K562 (cell line): ENCODE measurements at regions not wholly inside any gene's neighbourhood (a gene's known extent, or its start where the extent isn't known, plus 50 kb on each side); places are given as distances from the start of the nearest gene placed in this dataset.
A peak's percentile ranks its signal among the peaks of the same experiment; 100 is the strongest.

Source experiments
- CCNT2 ChIP-seq: IDR thresholded peaks from 2 replicates; pipeline ENCODE4 v1.6.1; 2011; ENCODE audit warnings: borderline replicate concordance, low read depth, mild to moderate bottlenecking, moderate library complexity, mixed read lengths, low read length; ENCODE audit not compliant: insufficient read length; ENCODE audit errors: extremely low read depth
- CREM ChIP-seq: IDR thresholded peaks from 2 replicates; pipeline ENCODE4 v1.6.1; 2014; ENCODE audit warnings: antibody characterized with exemption, low read depth
- EP300 ChIP-seq: IDR thresholded peaks from 2 replicates; pipeline ENCODE4 v1.6.1; 2012; ENCODE audit warnings: low read length, improper control_type of control experiment
- HDAC1 ChIP-seq, 2 experiments: fragments of 450-650 bp; IDR thresholded peaks; 2 replicates each; pipeline ENCODE4 v1.6.1; 2016 to 2017; ENCODE audit warnings: inconsistent platforms in 1 of 2, mild to moderate bottlenecking in 1 of 2, moderate library complexity in 1 of 2
- HDAC2 ChIP-seq: fragments of 450-650 bp; IDR thresholded peaks from 2 replicates; pipeline ENCODE4 v1.6.1; 2016; ENCODE audit warnings: mild to moderate bottlenecking
- MEF2D ChIP-seq: conservative IDR thresholded peaks from 2 replicates; pipeline ENCODE4 v1.6.1; 2016; ENCODE audit warnings: low read depth, missing genetic modification characterization, missing compliant biosample characterization
- MGA ChIP-seq: fragments of 450-650 bp; IDR thresholded peaks from 2 replicates; pipeline ENCODE4 v1.6.1; 2016; ENCODE audit warnings: mild to moderate bottlenecking, moderate library complexity
- MTA2 ChIP-seq: fragments of 450-650 bp; IDR thresholded peaks from 2 replicates; pipeline ENCODE4 v1.6.1; 2016; ENCODE audit warnings: low read depth
- NBN ChIP-seq: fragments of 450-650 bp; IDR thresholded peaks from 2 replicates; pipeline ENCODE4 v1.6.1; 2016; ENCODE audit warnings: low read depth, mild to moderate bottlenecking
- NFE2 ChIP-seq: IDR thresholded peaks from 2 replicates; pipeline ENCODE4 v1.6.1; 2014; ENCODE audit warnings: antibody characterized with exemption, low read depth
- PRPF4 ChIP-seq: fragments of 200-400 bp; formaldehyde crosslinking; IDR thresholded peaks from one replicate; pipeline ENCODE4 v1.6.1; 2017; ENCODE audit warnings: low read length, low read depth, mild to moderate bottlenecking; ENCODE audit not compliant: insufficient read depth, poor library complexity, severe bottlenecking
- ZBTB5 ChIP-seq: fragments of 450-650 bp; IDR thresholded peaks from 2 replicates; pipeline ENCODE4 v1.6.1; 2017; ENCODE audit warnings: antibody characterized with exemption
- ZNF316 ChIP-seq: fragments of 450-650 bp; IDR thresholded peaks from 2 replicates; pipeline ENCODE4 v1.6.1; 2016
- ZNF655 ChIP-seq: fragments of 250-450 bp; sonication (Bioruptor Pico); IDR thresholded peaks from 2 replicates; pipeline ENCODE4 v1.5.0; 2021

- TF ChIP-seq MGA, result peak; percentile 23
- TF ChIP-seq ZBTB5, result peak; percentile 54; the same call in 1 of the 2 replicates
- TF ChIP-seq CREM, result peak; percentile 65; the same call in 1 of the 2 replicates
- TF ChIP-seq EP300, result peak; percentile 84
- peak; percentile 34; the same call in 1 of the 2 replicates for TF ChIP-seq MTA2
- TF ChIP-seq NBN, result 0 out of 2 replicates have a peak, but pooled peaks have one; percentile 47
- TF ChIP-seq MEF2D, result 0 out of 2 replicates have a peak, but pooled peaks have one; percentile 29
- peak; percentile 90 for TF ChIP-seq ZNF316
- no peak for TF ChIP-seq ZNF655 (CRISPR knock-in tag)
- 0 out of 4 replicates have a peak, but pooled peaks of 1 of the 2 experiments have one; percentile 7 for TF ChIP-seq HDAC1 (IDR thresholded peaks at IDR 0.05)
- TF ChIP-seq CCNT2, result peak; percentile 43
- TF ChIP-seq PRPF4, result no peak
- peak; percentile 72; the same call in 1 of the 2 replicates for TF ChIP-seq HDAC2
- TF ChIP-seq NFE2, result peak; percentile 93
These were observed 426.1 kb upstream of the FANCL start (continued) for GRCh38 chr2:58667137-58667774.
